HCT116 (cell line): ENCODE measurements at regions not wholly inside any gene's neighbourhood (a gene's known extent, or its start where the extent isn't known, plus 50 kb on each side); places are given as distances from the start of the nearest gene placed in this dataset.

ENCODE experiments used
- ATAC-seq: fragments of 200-7000 bp; cut with Tn5 transposase; 2 replicates; pipeline ENCODE4 v1.9.1; 2020; ENCODE audit warnings: mild to moderate bottlenecking, moderate library complexity
- BruUV-seq: library from RNA; stranded (reverse); fragments of 400-500 nt; replicated peaks from 2 replicates; lab custom pipeline; 2021; lab: Mats Ljungman, UMichigan
- CTCF ChIA-PET: fragments of 300-600 bp; sonication (Branson Sonifier 250); formaldehyde crosslinking; loops from one replicate; lab custom pipeline; 2021; ENCODE audit warnings: antibody characterized with exemption; lab: Charles Lee
- POLR2A ChIA-PET: fragments of 300-600, 350-600 bp; sonication (Branson Sonifier 250); formaldehyde crosslinking; loops from one replicate; lab custom pipeline; 2021; ENCODE audit warnings: antibody characterized with exemption; lab: Charles Lee
- RAD21 ChIA-PET, 2 experiments: fragments of 300-600 bp; sonication (Branson Sonifier 250); formaldehyde crosslinking; loops; one replicate each; lab custom pipeline; 2023; ENCODE audit warnings: low total read pairs in 2 of 2; ENCODE audit not compliant: uncharacterized antibody in 2 of 2, unreplicated experiment in 2 of 2, low non-redundant PET in 1 of 2; lab: Charles Lee
- DNase-seq: peaks from one replicate; pipeline ENCODE4 v3.0.0-alpha.2; 2010; ENCODE audit warnings: low read depth, low spot score
- H2AFZ ChIP-seq: fragments of 200-600 bp; shearing (Covaris generic), sonication (generic); 2 replicates; pipeline ENCODE4 v1.6.1; 2017; ENCODE audit warnings: low read depth, mixed run types, mixed read lengths, antibody characterized with exemption, low read length; ENCODE audit not compliant: poor library complexity, severe bottlenecking
- H3K27ac ChIP-seq: 2 replicates; pipeline ENCODE4 v1.5.1; 2012; ENCODE audit warnings: low read depth, low read length
- H3K27me3 ChIP-seq: fragments of 200-600 bp; sonication (generic); 2 replicates; pipeline ENCODE4 v1.6.1; 2016; ENCODE audit warnings: mixed run types, low read length, mixed read lengths; ENCODE audit not compliant: insufficient read depth
- H3K36me3 ChIP-seq, 2 experiments: fragments of 200-500 bp in 1 of 2; fragments of 200-600 bp in 1 of 2; sonication (Bioruptor generic) in 1 of 2; sonication (generic) in 1 of 2; 2 replicates each; pipeline versions ENCODE4 v1.5.1 to v1.6.1; 2014 to 2016; ENCODE audit warnings: low read length in 2 of 2, inconsistent platforms in 1 of 2, mixed read lengths in 1 of 2, mixed run types in 1 of 2; ENCODE audit not compliant: insufficient read depth in 2 of 2, control insufficient read depth in 1 of 2
- H3K4me1 ChIP-seq, 2 experiments: fragments of 200-600 bp in 1 of 2; sonication (generic) in 1 of 2; 2 replicates each; pipeline versions ENCODE4 v1.5.1 to v1.6.1; 2012 to 2017; ENCODE audit warnings: low read length in 2 of 2, inconsistent platforms in 1 of 2, mild to moderate bottlenecking in 1 of 2, mixed read lengths in 1 of 2, mixed run types in 1 of 2, moderate library complexity in 1 of 2; ENCODE audit not compliant: insufficient read depth in 2 of 2, control insufficient read depth in 1 of 2
- H3K4me2 ChIP-seq: fragments of 200-600 bp; sonication (generic); 2 replicates; pipeline ENCODE4 v1.6.1; 2017; ENCODE audit warnings: mixed run types, low read length, mixed read lengths
- H3K4me3 ChIP-seq, 2 experiments: fragments of 200-600 bp in 1 of 2; sonication (generic) in 1 of 2; replicated peaks in 1 of 2; 2 replicates each; pipeline ENCODE4 v1.5.1; 2011 to 2016; ENCODE audit warnings: low read length in 2 of 2, control low read depth in 1 of 2, low read depth in 1 of 2, mild to moderate bottlenecking in 1 of 2, mixed read lengths in 1 of 2, mixed run types in 1 of 2
- H3K79me2 ChIP-seq: fragments of 200-600 bp; sonication (generic); 2 replicates; pipeline ENCODE4 v1.6.1; 2017; ENCODE audit warnings: mild to moderate bottlenecking, mixed run types, low read length, moderate library complexity, mixed read lengths; ENCODE audit not compliant: insufficient read depth
- H3K9ac ChIP-seq: fragments of 200-600 bp; sonication (generic); 2 replicates; pipeline ENCODE4 v1.6.1; 2016; ENCODE audit warnings: low read length, mixed read lengths
- H3K9me2 ChIP-seq: fragments of 200-600 bp; sonication (generic), shearing (Covaris generic); 2 replicates; pipeline ENCODE4 v1.6.1; 2017; ENCODE audit warnings: mixed run types, mild to moderate bottlenecking, moderate library complexity; ENCODE audit not compliant: insufficient read depth
- H3K9me3 ChIP-seq, 2 experiments: fragments of 200-500 bp in 1 of 2; fragments of 200-600 bp in 1 of 2; sonication (Bioruptor generic) in 1 of 2; sonication (generic) in 1 of 2; 2 replicates each; pipeline ENCODE4 v1.6.1; 2014 to 2017; ENCODE audit warnings: low read length in 2 of 2, mixed read lengths in 2 of 2, inconsistent platforms in 1 of 2, low read depth in 1 of 2, mild to moderate bottlenecking in 1 of 2, mixed run types in 1 of 2, moderate library complexity in 1 of 2; ENCODE audit not compliant: control insufficient read depth in 1 of 2, insufficient read depth in 1 of 2
- H4K20me1 ChIP-seq: fragments of 200-600 bp; sonication (generic), shearing (Covaris generic); 2 replicates; pipeline ENCODE4 v1.6.1; 2017; ENCODE audit warnings: mixed run types, mild to moderate bottlenecking, moderate library complexity; ENCODE audit not compliant: insufficient read depth
- ATF3 ChIP-seq: IDR thresholded peaks from 2 replicates; pipeline ENCODE4 v1.6.1; 2012
- CEBPB ChIP-seq: IDR thresholded peaks from 2 replicates; pipeline ENCODE4 v1.6.1; 2012; ENCODE audit warnings: low read depth
- ELF1 ChIP-seq: IDR thresholded peaks from 2 replicates; pipeline ENCODE4 v1.6.1; 2012; ENCODE audit warnings: low read depth, borderline replicate concordance
- EZH2 ChIP-seq: fragments of 200-600 bp; sonication (generic); IDR thresholded peaks from 2 replicates; pipeline ENCODE4 v1.6.1; 2017; ENCODE audit warnings: antibody characterized with exemption, mixed run types
- EZH2phosphoT487 ChIP-seq: fragments of 200-600 bp; IDR thresholded peaks from 2 replicates; pipeline ENCODE4 v1.6.1; 2018; ENCODE audit warnings: antibody characterized with exemption, borderline replicate concordance
- FOSL1 ChIP-seq: IDR thresholded peaks from 2 replicates; pipeline ENCODE4 v1.6.1; 2012; ENCODE audit warnings: low read depth
- JUND ChIP-seq: IDR thresholded peaks from 2 replicates; pipeline ENCODE4 v1.6.1; 2012
- MAX ChIP-seq: IDR thresholded peaks from 2 replicates; pipeline ENCODE4 v1.6.1; 2012
- POLR2A ChIP-seq: IDR thresholded peaks from 2 replicates; pipeline ENCODE4 v1.7.0; 2011; ENCODE audit warnings: borderline replicate concordance; ENCODE audit not compliant: insufficient read depth, insufficient read length; ENCODE audit errors: extremely low read depth
- RAD21 ChIP-seq: IDR thresholded peaks from 2 replicates; pipeline ENCODE4 v1.6.1; 2012; ENCODE audit warnings: low read depth, mild to moderate bottlenecking
- SIN3A ChIP-seq: IDR thresholded peaks from 2 replicates; pipeline ENCODE4 v1.6.1; 2012; ENCODE audit warnings: low read depth
- SRF ChIP-seq: IDR thresholded peaks from 2 replicates; pipeline ENCODE4 v1.6.1; 2012; ENCODE audit warnings: low read depth
- TCF7L2 ChIP-seq: IDR thresholded peaks from 2 replicates; pipeline ENCODE4 v1.7.0; 2011; ENCODE audit warnings: borderline replicate concordance, inconsistent platforms; ENCODE audit not compliant: insufficient read depth, insufficient read length; ENCODE audit errors: extremely low read depth
- YY1 ChIP-seq: IDR thresholded peaks from 2 replicates; pipeline ENCODE4 v1.6.1; 2011; ENCODE audit warnings: low read length, low read depth, moderate library complexity, mild to moderate bottlenecking; ENCODE audit not compliant: insufficient replicate concordance; ENCODE audit errors: extremely low read depth
- ZBTB33 ChIP-seq: IDR thresholded peaks from 2 replicates; pipeline ENCODE4 v1.6.1; 2011; ENCODE audit warnings: mild to moderate bottlenecking, low read length, moderate library complexity; ENCODE audit not compliant: insufficient replicate concordance; ENCODE audit errors: extremely low read depth
- ZFX ChIP-seq: fragments of 450-650 bp; IDR thresholded peaks from 2 replicates; pipeline ENCODE4 v1.6.1; 2017
- ZNF274 ChIP-seq: fragments of 200-500 bp; sonication (Bioruptor generic); IDR thresholded peaks from 2 replicates; pipeline ENCODE4 v1.6.1; 2014; ENCODE audit warnings: mild to moderate bottlenecking, low read depth, low read length, inconsistent platforms
- intact Hi-C: fragments of 100-400 bp; cut with micrococcal nuclease; formaldehyde crosslinking; loops from 2 replicates; pipeline ENCODE4 v1.10.0; 2022

GRCh38 chr4:128635955-128636560, 173.4 kb upstream of the JADE1 start:
- ATAC-seq (no peak), DNase-seq (no peak)
- POLR2A ChIA-PET, result no interaction called here
- intact Hi-C loops, result no loop called here
- BruUV-seq, result no TSS peak
- Histone ChIP-seq H3K4me3 (no peak overlapping the region), H2AFZ (no peak overlapping the region), H3K4me2 (no peak overlapping the region), H3K27me3 (no peaks in the 10 kb centered on the region), H3K9me3 (no peaks in the 10 kb centered on the region), H4K20me1 (no peaks in the 10 kb centered on the region), H3K79me2 (no peaks in the 10 kb centered on the region), H3K9me2 (no peaks in the 10 kb centered on the region), H3K27ac (no peak overlapping the region), H3K4me1 (no peaks in the 10 kb centered on the region), H3K36me3 (no peaks in the 10 kb centered on the region), H3K9ac (no peak overlapping the region)
- TF ChIP-seq SRF (no peak), ZFX (no peak), YY1 (no peak), SIN3A (no peak), JUND (no peak)
- RAD21 ChIA-PET, result no interaction called here
- CTCF ChIA-PET, result no interaction called here

- H3K79me2 ChIP-seq, result no peaks in the 10 kb centered on the region
- H3K9ac ChIP-seq, result no peak overlapping the region
- DNase-seq (no peak), ATAC-seq (no peak)
- POLR2A ChIA-PET, result no interaction called here
- no peaks in the 10 kb centered on the region for H3K9me3 ChIP-seq
- H3K4me2 ChIP-seq, result no peak overlapping the region
- no peak overlapping the region for H2AFZ ChIP-seq
- no peaks in the 10 kb centered on the region for H3K36me3 ChIP-seq
- H3K27ac ChIP-seq, result no peak overlapping the region
- CTCF ChIA-PET, result no interaction called here
- H3K27me3 ChIP-seq, result no peaks in the 10 kb centered on the region
- H3K4me3 ChIP-seq, result no peak overlapping the region
- no peaks in the 10 kb centered on the region for H3K9me2 ChIP-seq
- RAD21 ChIA-PET, result no interaction called here
- H4K20me1 ChIP-seq, result no peaks in the 10 kb centered on the region
- BruUV-seq, result no TSS peak
- intact Hi-C loops, result no loop called here
- TF ChIP-seq JUND (no peak), EZH2phosphoT487 (no peak), POLR2A (no peak), EZH2 (no peak), SRF (no peak), FOSL1 (no peak), TCF7L2 (no peak), SIN3A (no peak), ATF3 (no peak), ZFX (no peak), MAX (no peak), ZBTB33 (no peak), ZNF274 (no peak), RAD21 (no peak), ELF1 (no peak), CEBPB (no peak)
- no peaks in the 10 kb centered on the region for H3K4me1 ChIP-seq
Measured at GRCh38 chr4:128635141-128635954, 174.2 kb upstream of the JADE1 start.
